ENCODE measurements at regions not wholly inside any gene's neighbourhood (a gene's known extent, or its start where the extent isn't known, plus 50 kb on each side); places are given as distances from the start of the nearest gene placed in this dataset.

- TF ChIP-seq POLR2A (IDR thresholded peaks at IDR 0.05) (no peak), POLR2AphosphoS5 (IDR thresholded peaks at IDR 0.05) (no peak), EP300 (IDR thresholded peaks at IDR 0.05) (no peak)
- TF ChIP-seq, protein P1, sequence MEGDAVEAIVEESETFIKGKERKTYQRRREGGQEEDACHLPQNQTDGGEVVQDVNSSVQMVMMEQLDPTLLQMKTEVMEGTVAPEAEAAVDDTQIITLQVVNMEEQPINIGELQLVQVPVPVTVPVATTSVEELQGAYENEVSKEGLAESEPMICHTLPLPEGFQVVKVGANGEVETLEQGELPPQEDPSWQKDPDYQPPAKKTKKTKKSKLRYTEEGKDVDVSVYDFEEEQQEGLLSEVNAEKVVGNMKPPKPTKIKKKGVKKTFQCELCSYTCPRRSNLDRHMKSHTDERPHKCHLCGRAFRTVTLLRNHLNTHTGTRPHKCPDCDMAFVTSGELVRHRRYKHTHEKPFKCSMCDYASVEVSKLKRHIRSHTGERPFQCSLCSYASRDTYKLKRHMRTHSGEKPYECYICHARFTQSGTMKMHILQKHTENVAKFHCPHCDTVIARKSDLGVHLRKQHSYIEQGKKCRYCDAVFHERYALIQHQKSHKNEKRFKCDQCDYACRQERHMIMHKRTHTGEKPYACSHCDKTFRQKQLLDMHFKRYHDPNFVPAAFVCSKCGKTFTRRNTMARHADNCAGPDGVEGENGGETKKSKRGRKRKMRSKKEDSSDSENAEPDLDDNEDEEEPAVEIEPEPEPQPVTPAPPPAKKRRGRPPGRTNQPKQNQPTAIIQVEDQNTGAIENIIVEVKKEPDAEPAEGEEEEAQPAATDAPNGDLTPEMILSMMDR (IDR thresholded peaks at IDR 0.05) = no peak
- WGBS, 5 donors = 84 to 93% (median 86%) methylated on average over 4 of the region's 4 CpGs
- intact Hi-C loops (cut with DNase I; ENCODE audit: low total_unique reads) = no loop called here
Measured at GRCh38 chr11:10984250-10984649, 126.4 kb upstream of the ZBED5 start.

DNA sequence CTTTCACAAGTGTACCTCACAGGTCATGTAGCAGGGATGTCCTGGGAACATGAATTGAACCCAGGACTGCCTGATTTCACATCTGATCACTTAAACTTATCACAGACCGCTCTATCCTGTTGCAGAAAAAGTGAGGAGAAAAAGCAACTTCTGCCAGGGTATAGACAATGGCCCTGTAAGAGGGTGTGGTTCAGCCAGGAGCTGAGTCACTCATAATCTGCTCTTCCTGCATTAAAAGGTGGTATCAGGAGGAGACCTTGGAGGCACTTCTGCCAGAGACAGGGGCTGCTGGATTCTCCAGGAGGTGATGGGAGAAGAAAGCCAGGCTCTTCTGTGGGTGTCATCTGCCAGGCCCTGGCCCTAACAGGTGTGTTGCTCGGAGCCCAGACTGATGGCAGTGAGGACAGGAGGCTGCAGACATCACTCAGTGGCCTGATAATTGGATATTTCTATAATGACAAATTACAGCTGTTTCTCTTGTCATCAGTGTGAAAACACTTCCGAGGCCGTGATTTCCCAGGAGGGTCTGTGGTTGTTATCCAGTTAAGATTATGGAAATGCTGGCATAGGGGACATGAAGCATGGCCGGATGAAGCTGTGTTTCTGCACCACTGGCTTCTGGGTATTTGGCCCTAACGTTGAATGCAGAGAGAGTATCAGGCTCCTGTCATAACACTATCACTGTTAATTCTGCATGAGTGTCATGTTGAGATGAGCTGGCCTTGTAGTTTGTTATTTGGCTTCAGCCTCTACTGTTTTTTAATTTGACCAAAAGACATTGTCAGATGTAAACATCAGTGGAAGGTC is 125.1 kb upstream of the ZBED5 start:
- intact Hi-C loops (cut with DNase I; ENCODE audit: low total_unique reads) = no loop called here
- Histone ChIP-seq H3K27me3 (no peaks in the 10 kb centered on the region), H3K9me3 (no peaks in the 10 kb centered on the region), H3K27ac (no peak overlapping the region), H3K4me3 (no peak overlapping the region), H3K4me1 (no peaks in the 10 kb centered on the region), H3K36me3 (no peaks in the 10 kb centered on the region)
- TF ChIP-seq EP300 (IDR thresholded peaks at IDR 0.05) (no peak), POLR2A (IDR thresholded peaks at IDR 0.05) (no peak), POLR2AphosphoS5 (IDR thresholded peaks at IDR 0.05) (no peak)
- TF ChIP-seq, protein P1 (IDR thresholded peaks at IDR 0.05) = no peak
- no peak for DNase-seq
- 64 to 79% (median 72%) methylated on average over 6 of the region's 6 CpGs for WGBS, 5 donors

More at GRCh38 chr11:10984250-10984649, 126.4 kb upstream of the ZBED5 start:
- no peak for DNase-seq
- Histone ChIP-seq H3K4me3 (no peak overlapping the region), H3K4me1 (no peaks in the 10 kb centered on the region), H3K9me3 (no peaks in the 10 kb centered on the region), H3K27ac (no peak overlapping the region), H3K36me3 (no peaks in the 10 kb centered on the region), H3K27me3 (no peaks in the 10 kb centered on the region)

- intact Hi-C loops (cut with DNase I; ENCODE audit: low total_unique reads) = no loop called here
- DNase-seq = no peak
- Histone ChIP-seq H3K36me3 (no peaks in the 10 kb centered on the region), H3K27ac (no peak overlapping the region), H3K4me3 (no peak overlapping the region), H3K9me3 (no peaks in the 10 kb centered on the region), H3K27me3 (no peaks in the 10 kb centered on the region), H3K4me1 (no peaks in the 10 kb centered on the region)
- TF ChIP-seq POLR2A (IDR thresholded peaks at IDR 0.05) (no peak), POLR2AphosphoS5 (IDR thresholded peaks at IDR 0.05) (no peak), EP300 (IDR thresholded peaks at IDR 0.05) (no peak)
- TF ChIP-seq, protein P1 (IDR thresholded peaks at IDR 0.05) = no peak
- 53 to 66% (median 62%) methylated on average over 3 of the region's 3 CpGs for WGBS, 5 donors
Measured at GRCh38 chr11:10979529-10979928, 121.7 kb upstream of the ZBED5 start.

DNA sequence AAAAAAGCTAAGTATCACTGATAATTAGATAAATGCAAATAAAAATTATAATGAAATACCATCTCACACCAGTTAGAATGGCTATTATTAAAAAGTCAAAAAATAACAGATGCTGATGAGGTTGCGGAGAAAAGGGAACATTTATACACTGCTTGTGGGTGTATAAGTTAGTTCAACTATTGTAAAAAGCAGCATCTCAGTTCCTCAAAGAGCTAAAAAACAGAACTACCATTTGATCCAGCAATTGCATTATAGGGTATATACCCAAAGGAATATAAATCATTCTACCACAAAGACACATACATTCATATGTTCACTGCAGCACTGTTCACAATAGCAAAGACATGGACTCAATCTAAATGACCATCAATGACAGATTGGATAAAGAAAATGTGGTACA is 120.3 kb upstream of the ZBED5 start:
- no peaks in the 10 kb centered on the region for H3K4me1 ChIP-seq
- intact Hi-C loops (cut with DNase I; ENCODE audit: low total_unique reads) = no loop called here
- H3K27ac ChIP-seq = no peak overlapping the region
- no peak overlapping the region for H3K4me3 ChIP-seq
- no peak for DNase-seq
- no peak for TF ChIP-seq POLR2AphosphoS5 (IDR thresholded peaks at IDR 0.05)
- no peak for TF ChIP-seq POLR2A (IDR thresholded peaks at IDR 0.05)
- TF ChIP-seq EP300 (IDR thresholded peaks at IDR 0.05) = no peak
- H3K9me3 ChIP-seq = no peaks in the 10 kb centered on the region
- no peaks in the 10 kb centered on the region for H3K36me3 ChIP-seq
- H3K27me3 ChIP-seq = no peaks in the 10 kb centered on the region
- 89 to 100% (median 96%) methylated on average over 1 of the region's 1 CpG for WGBS, 5 donors

DNA sequence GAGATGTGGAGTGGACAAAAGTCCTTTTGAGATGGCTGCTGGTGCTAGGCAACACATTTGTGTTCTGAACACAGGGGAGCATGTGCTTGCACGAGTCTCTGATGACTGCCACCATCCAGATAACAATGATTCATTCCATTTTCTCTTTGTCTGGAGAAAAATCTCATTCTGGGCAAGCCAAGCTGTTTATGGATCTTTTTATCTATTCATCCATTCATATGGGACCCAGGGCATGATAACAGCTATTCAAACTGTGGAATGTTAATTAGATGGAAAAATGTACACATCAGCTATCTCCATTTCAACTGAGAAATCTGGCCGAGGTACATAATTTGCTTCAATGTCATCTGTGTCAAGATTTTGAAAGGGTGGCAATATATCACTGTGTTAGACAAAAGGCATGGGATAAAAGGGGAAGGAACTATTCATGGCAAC is 117.5 kb upstream of the ZBED5 start:
- TF ChIP-seq POLR2AphosphoS5 (IDR thresholded peaks at IDR 0.05) (no peak), POLR2A (IDR thresholded peaks at IDR 0.05) (no peak)
- H3K27me3 ChIP-seq = no peaks in the 10 kb centered on the region
- H3K4me1 ChIP-seq = no peaks in the 10 kb centered on the region
- intact Hi-C loops (cut with DNase I; ENCODE audit: low total_unique reads) = no loop called here
- 17 to 29% (median 24%) methylated on average over 2 of the region's 2 CpGs for WGBS, 5 donors
- H3K27ac ChIP-seq = no peak overlapping the region
- no peaks in the 10 kb centered on the region for H3K9me3 ChIP-seq
- peak in 1 of 2 donors; percentile 71 for DNase-seq
- H3K36me3 ChIP-seq = no peaks in the 10 kb centered on the region
- H3K4me3 ChIP-seq = no peak overlapping the region

Measured in stomach (tissue), 8 donors.